Kidney (tissue), 13 donors: ENCODE measurements at regions not wholly inside any gene's neighbourhood (a gene's known extent, or its start where the extent isn't known, plus 50 kb on each side); places are given as distances from the start of the nearest gene placed in this dataset.

Source experiments
- DNase-seq, 5 donors: peaks; one replicate each; pipeline ENCODE4 v3.0.0-alpha.2; 2013 to 2020
- FAIRE-seq: peaks from 2 replicates; lab custom pipeline; 2012; peaks lifted over from hg19 to GRCh38; lab: Jason Lieb, UNC
- H3K27ac ChIP-seq, 2 donors: one replicate each; pipeline ENCODE4 v1.7.0; 2013; ENCODE audit warnings: low read depth in 2 of 2, low read length in 2 of 2, inconsistent platforms in 1 of 2
- H3K27me3 ChIP-seq: one replicate; pipeline ENCODE4 v1.7.1; 2013; ENCODE audit warnings: low read length, inconsistent platforms; ENCODE audit not compliant: control insufficient read depth, insufficient read depth
- H3K36me3 ChIP-seq, 3 donors: one replicate each; pipeline versions ENCODE4 v1.7.0 to v1.7.1; 2013; ENCODE audit warnings: low read length in 3 of 3, control low read depth in 1 of 3, inconsistent platforms in 1 of 3; ENCODE audit not compliant: insufficient read depth in 3 of 3, control insufficient read depth in 2 of 3
- H3K4me1 ChIP-seq, 3 donors: one replicate each; pipeline versions ENCODE4 v1.7.0 to v1.7.1; 2013; ENCODE audit warnings: low read length in 3 of 3, inconsistent platforms in 1 of 3, low read depth in 1 of 3; ENCODE audit not compliant: control insufficient read depth in 2 of 3, insufficient read depth in 2 of 3
- H3K4me3 ChIP-seq, 3 donors: one replicate each; pipeline versions ENCODE4 v1.7.0 to v1.8.1; 2013; ENCODE audit warnings: low read length in 3 of 3, control low read depth in 1 of 3, inconsistent platforms in 1 of 3
- H3K9ac ChIP-seq, 3 donors: one replicate each; pipeline versions ENCODE4 v1.7.0 to v1.7.1; 2013; ENCODE audit warnings: low read length in 3 of 3, control low read depth in 1 of 3, inconsistent platforms in 1 of 3
- H3K9me3 ChIP-seq, 3 donors: one replicate each; pipeline versions ENCODE4 v1.7.0 to v1.7.1; 2013; ENCODE audit warnings: low read length in 3 of 3, control low read depth in 1 of 3, inconsistent platforms in 1 of 3; ENCODE audit not compliant: control insufficient read depth in 2 of 3, insufficient read depth in 1 of 3
- CTCF ChIP-seq: IDR thresholded peaks from 3 replicates; pipeline ENCODE4 v1.5.1; 2012; ENCODE audit warnings: mild to moderate bottlenecking, moderate library complexity, borderline replicate concordance; ENCODE audit not compliant: insufficient read depth; ENCODE audit errors: extremely low read depth
- intact Hi-C: fragments of 100-400 bp; cut with DNase I; formaldehyde crosslinking; loops from one replicate; pipeline ENCODE4 v1.11.1; 2022
- donor health status: control.
- donor health status: control.
- donor health status: control.
- donor health status: control.
- donor health status: control.
- donor health status: DM: yes; HTN: yes; CAD: no.
- donor health status: Normal renal cell carcinoma (clear cell type).

GRCh38 chr9:102459828-102460227 lies 535.3 kb upstream of the CYLC2 start:
- no peaks in the 10 kb centered on the region for H3K4me1 ChIP-seq
- no peak for DNase-seq
- intact Hi-C loops: no loop called here
- H3K27me3 ChIP-seq: no peaks in the 10 kb centered on the region
- H3K9me3 ChIP-seq: no peaks in the 10 kb centered on the region
- TF ChIP-seq CTCF: no peak
- no peaks in the 10 kb centered on the region for H3K36me3 ChIP-seq
- no peak overlapping the region for H3K9ac ChIP-seq
- no peak overlapping the region for H3K4me3 ChIP-seq
- no peak overlapping the region for H3K27ac ChIP-seq
- no peak for FAIRE-seq

- no peak for TF ChIP-seq CTCF
- H3K4me3 ChIP-seq: no peak overlapping the region
- no peaks in the 10 kb centered on the region for H3K27me3 ChIP-seq
- intact Hi-C loops: no loop called here
- H3K27ac ChIP-seq: no peak overlapping the region
- no peak for FAIRE-seq
- H3K36me3 ChIP-seq: no peaks in the 10 kb centered on the region
- no peak overlapping the region for H3K9ac ChIP-seq
- H3K9me3 ChIP-seq: no peaks in the 10 kb centered on the region
- H3K4me1 ChIP-seq: no peaks in the 10 kb centered on the region
- DNase-seq: no peak
Measured at GRCh38 chr9:102456562-102456961, 538.6 kb upstream of the CYLC2 start.

GRCh38 chr9:102445906-102446305 lies 549.2 kb upstream of the CYLC2 start:
- intact Hi-C loops: no loop called here
- Histone ChIP-seq H3K9ac (no peak overlapping the region), H3K27ac (no peak overlapping the region), H3K36me3 (no peaks in the 10 kb centered on the region), H3K4me3 (no peak overlapping the region), H3K4me1 (no peaks in the 10 kb centered on the region), H3K9me3 (no peaks in the 10 kb centered on the region), H3K27me3 (no peaks in the 10 kb centered on the region)
- FAIRE-seq (no peak), DNase-seq (no peak)
- no peak for TF ChIP-seq CTCF

- intact Hi-C loops: no loop called here
Measured at GRCh38 chr9:102445181-102445747, 549.9 kb upstream of the CYLC2 start.

More at GRCh38 chr9:102445181-102445747, 549.9 kb upstream of the CYLC2 start:
- no peaks in the 10 kb centered on the region for H3K27me3 ChIP-seq
- no peaks in the 10 kb centered on the region for H3K9me3 ChIP-seq
- no peaks in the 10 kb centered on the region for H3K4me1 ChIP-seq
- no peak overlapping the region for H3K4me3 ChIP-seq
- TF ChIP-seq CTCF: no peak
- no peak overlapping the region for H3K9ac ChIP-seq
- no peak overlapping the region for H3K27ac ChIP-seq
- FAIRE-seq (no peak), DNase-seq (no peak)
- no peaks in the 10 kb centered on the region for H3K36me3 ChIP-seq
